Pancreas (tissue), 10 donors: ENCODE measurements at regions not wholly inside any gene's neighbourhood (a gene's known extent, or its start where the extent isn't known, plus 50 kb on each side); places are given as distances from the start of the nearest gene placed in this dataset.

Experiments used
- ATAC-seq, 4 donors: fragments of 200-7000 bp; cut with Tn5 transposase; one replicate each; pipeline versions ENCODE4 v1.8.0 to v1.9.1; 2020; ENCODE audit warnings: mild to moderate bottlenecking in 4 of 4, moderate library complexity in 4 of 4
- DNase-seq, 6 donors: peaks; one replicate each; pipeline ENCODE4 v3.0.0-alpha.2; 2020
- FAIRE-seq: peaks from 2 replicates; lab custom pipeline; 2012; peaks lifted over from hg19 to GRCh38; lab: Jason Lieb, UNC
- H3K27ac ChIP-seq, 4 donors: fragments of 200-600 bp; sonication (generic); 1 replicate in 3 of 4; 2 replicates in 1 of 4; pipeline versions ENCODE4 v1.5.0 to v1.8.0; 2020
- H3K27me3 ChIP-seq, 4 donors: fragments of 200-600 bp; one replicate each; pipeline ENCODE4 v1.8.0; 2021
- H3K36me3 ChIP-seq, 3 donors: fragments of 200-600 bp; sonication (generic) in 1 of 3; one replicate each; pipeline versions ENCODE4 v1.5.0 to v1.8.0; 2020 to 2021
- H3K4me1 ChIP-seq, 3 donors: fragments of 200-600 bp; one replicate each; pipeline ENCODE4 v1.8.0; 2021
- H3K4me3 ChIP-seq, 4 donors: fragments of 200-600 bp; sonication (generic) in 2 of 4; one replicate each; pipeline versions ENCODE4 v1.5.0 to v1.8.0; 2020 to 2021
- H3K9me3 ChIP-seq, 4 donors: fragments of 200-600 bp; one replicate each; pipeline ENCODE4 v1.8.0; 2021
- CTCF ChIP-seq, 4 donors: fragments of 200-600 bp; sonication (generic) in 3 of 4; IDR thresholded peaks; one replicate each; pipeline versions ENCODE4 v1.5.0 to v1.8.0; 2021; ENCODE audit warnings: antibody characterized with exemption in 4 of 4
- WGBS, 2 donors: extraction: QIAGEN DNeasy Blood & Tissue Kit; methylation state at CpG; one replicate each; pipeline ENCODE4 v1.1.7; 2013; 5-methylcytosine and 5-hydroxymethylcytosine counted together
- intact Hi-C, 3 donors: fragments of 100-400 bp; cut with DNase I; formaldehyde crosslinking; loops; one replicate each; pipeline versions ENCODE4 v1.11.1 to v1.14.2; 2022
- donor health status: healthy with polysubstance abuse.
- donor health status: DM: no; HTN: no; CAD: no; lungs with moderate emphysema.
- donor health status: DM: no; HTN: no; CAD: no.
- donor health status: control.
- donor health status: control.
- donor health status: Bipolar disorder and iron deficiency.
- donor health status: DM: yes; HTN: yes; CAD: no.
- donor health status: DM: no; HTN: no; CAD: no.
- donor health status: DM: no; HTN: no; CAD: no.
- donor health status: DM: yes; HTN: yes; CAD: no.

GRCh38 chr4:128463006-128463405, 175.4 kb upstream of the PGRMC2 start:
- no peak overlapping the region for H3K27ac ChIP-seq
- ATAC-seq: no peak
- no peaks in the 10 kb centered on the region for H3K9me3 ChIP-seq
- no peak for DNase-seq
- 95 to 100% methylated on average over 2 of the region's 2 CpGs for WGBS, 2 donors
- no peaks in the 10 kb centered on the region for H3K4me1 ChIP-seq
- H3K4me3 ChIP-seq: no peak overlapping the region
- no peak for FAIRE-seq
- intact Hi-C loops: no loop called here
- no peak for TF ChIP-seq CTCF (IDR thresholded peaks at IDR 0.05)
- no peaks in the 10 kb centered on the region for H3K36me3 ChIP-seq
- H3K27me3 ChIP-seq: no peaks in the 10 kb centered on the region

GRCh38 chr4:128462103-128462783, 174.6 kb upstream of the PGRMC2 start:
- 87 to 92% methylated on average over 8 of the region's 8 CpGs for WGBS, 2 donors
- H3K27me3 ChIP-seq: no peaks in the 10 kb centered on the region
- H3K4me3 ChIP-seq: no peak overlapping the region
- H3K9me3 ChIP-seq: no peaks in the 10 kb centered on the region
- FAIRE-seq: no peak
- no peak for ATAC-seq
- intact Hi-C loops: no loop called here
- DNase-seq: no peak
- no peak for TF ChIP-seq CTCF (IDR thresholded peaks at IDR 0.05)
- H3K4me1 ChIP-seq: no peaks in the 10 kb centered on the region
- H3K36me3 ChIP-seq: no peaks in the 10 kb centered on the region
- H3K27ac ChIP-seq: no peak overlapping the region

- no peak for TF ChIP-seq CTCF (IDR thresholded peaks at IDR 0.05)
- Histone ChIP-seq H3K4me3 (no peak overlapping the region), H3K4me1 (no peaks in the 10 kb centered on the region), H3K27me3 (no peaks in the 10 kb centered on the region), H3K9me3 (no peaks in the 10 kb centered on the region), H3K27ac (no peak overlapping the region), H3K36me3 (no peaks in the 10 kb centered on the region)
- WGBS, 2 donors: 50 to 64% methylated on average over 5 of the region's 5 CpGs
- intact Hi-C loops: no loop called here
- FAIRE-seq (no peak), DNase-seq (peak in 1 of 6 donors; percentile 15), ATAC-seq (peak; percentile 69 to 76 (median 71))
Observed at GRCh38 chr4:128461291-128462102, 173.9 kb upstream of the PGRMC2 start.

GRCh38 chr4:128459547-128459946, 171.9 kb upstream of the PGRMC2 start:
- Histone ChIP-seq H3K27me3 (no peaks in the 10 kb centered on the region), H3K4me3 (no peak overlapping the region), H3K4me1 (no peaks in the 10 kb centered on the region), H3K27ac (no peak overlapping the region), H3K9me3 (no peaks in the 10 kb centered on the region), H3K36me3 (no peaks in the 10 kb centered on the region)
- intact Hi-C loops: loop anchor here in 1 of 3 donors (10.0 kb wide), 2 partner anchors 105 to 405 kb away; no protein-coding TSS in a partner anchor
- no peak for TF ChIP-seq CTCF (IDR thresholded peaks at IDR 0.05)
- ATAC-seq: no peak
- DNase-seq: no peak
- 61 to 86% methylated on average over 3 of the region's 3 CpGs for WGBS, 2 donors
- FAIRE-seq: no peak
